CD4-positive, alpha-beta T cell treated with Interleukin-21 for 1 hour (primary cell): ENCODE measurements at regions not wholly inside any gene's neighbourhood (a gene's known extent, or its start where the extent isn't known, plus 50 kb on each side); places are given as distances from the start of the nearest gene placed in this dataset.
"Not testable (repeated sequence)": the region's sequence is repeated elsewhere in the genome, so short reads cannot be mapped to it uniquely, and the experiment has no call there.

Source experiments
- DNase-seq: peaks from one replicate; pipeline ENCODE4 v3.0.0-alpha.2; 2020

GRCh38 chr6:121951123-121951522 is 448.3 kb upstream of the HSF2 start:
- no peak for DNase-seq

- no peak for DNase-seq
Measured at GRCh38 chr6:121951918-121952379, 447.5 kb upstream of the HSF2 start.

- DNase-seq, result not testable (repeated sequence)
Measured at GRCh38 chr6:121955401-121955800, 444.1 kb upstream of the HSF2 start.

GRCh38 chr6:121956782-121957181 is 442.7 kb upstream of the HSF2 start:
- DNase-seq, result no peak

- DNase-seq, result no peak
Measured at GRCh38 chr6:121959501-121959900, 440.0 kb upstream of the HSF2 start.

GRCh38 chr6:121961619-121962125 is 437.8 kb upstream of the HSF2 start:
- no peak for DNase-seq

GRCh38 chr6:121963826-121964225 is 435.6 kb upstream of the HSF2 start:
- no peak for DNase-seq

- DNase-seq, result no peak
Measured at GRCh38 chr6:121965739-121966138, 433.7 kb upstream of the HSF2 start.

GRCh38 chr6:121967631-121968030 is 431.8 kb upstream of the HSF2 start:
- no peak for DNase-seq

GRCh38 chr6:121971931-121972335 is 427.5 kb upstream of the HSF2 start:
- DNase-seq, result no peak

- no peak for DNase-seq
Measured at GRCh38 chr6:121984956-121985355, 414.5 kb upstream of the HSF2 start.

GRCh38 chr6:121993362-121993761 is 406.1 kb upstream of the HSF2 start:
- DNase-seq, result no peak

- no peak for DNase-seq
Measured at GRCh38 chr6:121994919-121995318, 404.5 kb upstream of the HSF2 start.

- DNase-seq, result no peak
Measured at GRCh38 chr6:121998631-121999030, 400.8 kb upstream of the HSF2 start.

- DNase-seq, result no peak
Measured at GRCh38 chr6:121999456-122000065, 399.9 kb upstream of the HSF2 start.

GRCh38 chr6:122005661-122006060 is 393.8 kb upstream of the HSF2 start:
- DNase-seq, result no peak

GRCh38 chr6:122007339-122007738 is 392.1 kb upstream of the HSF2 start:
- no peak for DNase-seq

GRCh38 chr6:122008101-122008999 is 391.1 kb upstream of the HSF2 start:
- DNase-seq, result no peak

- no peak for DNase-seq
Measured at GRCh38 chr6:122009000-122009350, 390.5 kb upstream of the HSF2 start.

- no peak for DNase-seq
Measured at GRCh38 chr6:122012578-122012977, 386.9 kb upstream of the HSF2 start.

GRCh38 chr6:122014961-122015360 is 384.5 kb upstream of the HSF2 start:
- DNase-seq, result no peak

- no peak for DNase-seq
Measured at GRCh38 chr6:122020588-122021264, 378.7 kb upstream of the HSF2 start.

GRCh38 chr6:122025104-122025503 is 374.3 kb upstream of the HSF2 start:
- no peak for DNase-seq
